ENCODE measurements at regions not wholly inside any gene's neighbourhood (a gene's known extent, or its start where the extent isn't known, plus 50 kb on each side); places are given as distances from the start of the nearest gene placed in this dataset.
A peak's percentile ranks its signal among the peaks of the same experiment; 100 is the strongest.

DNA sequence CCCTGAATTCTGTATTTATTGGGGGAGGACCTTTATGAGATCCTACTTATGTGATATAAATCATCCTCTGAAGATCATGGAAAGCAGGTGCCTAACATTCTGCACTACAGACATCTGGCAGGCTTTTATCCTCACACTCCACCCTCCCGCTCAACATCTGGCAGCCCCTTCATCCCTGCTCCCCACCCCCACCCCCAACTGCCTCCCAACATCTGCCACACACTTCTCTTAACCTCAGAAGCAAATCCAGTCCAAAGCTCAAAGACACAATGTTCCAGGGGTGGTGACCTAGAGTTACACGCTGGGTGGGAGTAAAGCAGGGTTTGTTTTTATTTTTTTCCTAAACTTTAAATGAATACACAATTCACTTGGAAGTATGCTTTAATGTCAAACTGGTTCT is 184.5 kb upstream of the ATP11B start:
- H3K4me3 ChIP-seq (ENCODE audit: low read length) = no peak overlapping the region
- no peak for DNase-seq (ENCODE audit: low read depth, low spot score)

GRCh38 chr3:182609575-182610156 is 183.6 kb upstream of the ATP11B start:
- no peak for DNase-seq (ENCODE audit: low read depth, low spot score)
- H3K4me3 ChIP-seq (ENCODE audit: low read length) = no peak overlapping the region

GRCh38 chr3:182612332-182612731 is 181.0 kb upstream of the ATP11B start:
- DNase-seq (ENCODE audit: low read depth, low spot score) = no peak
- H3K4me3 ChIP-seq (ENCODE audit: low read length) = no peak overlapping the region

- no peak overlapping the region for H3K4me3 ChIP-seq (ENCODE audit: low read length)
- DNase-seq (ENCODE audit: low read depth, low spot score) = no peak
Observed at GRCh38 chr3:182617500-182617899, 175.8 kb upstream of the ATP11B start.

- DNase-seq (ENCODE audit: low read depth, low spot score) = peak; percentile 16
- H3K4me3 ChIP-seq (ENCODE audit: low read length) = no peak overlapping the region
Observed at GRCh38 chr3:182618085-182618732, 175.1 kb upstream of the ATP11B start.

DNA sequence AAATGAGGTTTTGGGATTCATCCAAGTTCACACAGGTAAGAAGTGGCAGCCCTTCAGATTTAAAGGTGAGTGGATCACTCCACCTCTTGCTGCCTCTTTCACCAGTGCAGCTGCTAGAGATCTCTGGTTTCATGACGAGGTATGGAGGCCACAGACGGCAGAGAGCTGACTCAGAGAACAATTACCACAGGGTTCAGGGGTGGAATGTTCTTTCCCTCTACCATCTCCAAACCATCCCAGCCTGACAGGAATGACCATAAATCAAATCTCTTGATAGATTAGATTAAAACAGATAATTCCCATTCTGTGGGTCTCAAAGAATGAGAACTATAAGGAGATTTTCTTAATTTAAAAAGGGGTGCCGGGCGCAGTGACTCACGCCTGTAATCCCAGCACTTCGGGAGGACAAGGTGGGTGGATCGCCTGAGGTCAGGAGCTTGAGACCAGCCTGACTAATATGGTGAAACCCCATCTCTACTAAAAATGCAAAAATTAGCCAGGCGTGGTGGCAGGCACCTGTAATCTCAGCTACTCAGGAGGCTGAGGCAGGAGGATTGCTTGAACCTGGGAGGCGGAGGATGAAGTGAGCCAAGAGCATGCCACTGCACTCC is 174.2 kb upstream of the ATP11B start:
- no peak for DNase-seq (ENCODE audit: low read depth, low spot score)
- no peak overlapping the region for H3K4me3 ChIP-seq (ENCODE audit: low read length)

- H3K4me3 ChIP-seq (ENCODE audit: low read length) = no peak overlapping the region
- no peak for DNase-seq (ENCODE audit: low read depth, low spot score)
Observed at GRCh38 chr3:182620723-182621434, 172.4 kb upstream of the ATP11B start.

GRCh38 chr3:182621435-182622240 is 171.7 kb upstream of the ATP11B start:
- H3K4me3 ChIP-seq (ENCODE audit: low read length) = no peak overlapping the region
- DNase-seq (ENCODE audit: low read depth, low spot score) = no peak

DNA sequence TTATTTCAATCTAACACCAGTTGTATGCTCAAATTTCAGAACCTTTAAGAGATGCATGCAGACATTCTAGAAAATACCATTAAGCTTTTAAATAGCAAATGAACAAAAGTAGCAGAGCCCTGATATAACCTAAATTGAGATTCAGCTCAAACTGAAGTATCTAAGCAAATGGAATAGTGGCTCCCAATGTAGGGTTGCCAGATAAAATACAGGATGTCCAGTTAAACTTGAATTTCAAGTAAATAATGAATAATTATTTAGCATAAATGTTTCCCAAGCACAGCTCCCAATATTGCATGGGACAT is 171.1 kb upstream of the ATP11B start:
- DNase-seq (ENCODE audit: low read depth, low spot score) = no peak
- H3K4me3 ChIP-seq (ENCODE audit: low read length) = no peak overlapping the region

- no peak for DNase-seq (ENCODE audit: low read depth, low spot score)
Observed at GRCh38 chr3:182626484-182627467, 166.5 kb upstream of the ATP11B start.

GRCh38 chr3:182628531-182628930 is 164.8 kb upstream of the ATP11B start:
- DNase-seq (ENCODE audit: low read depth, low spot score) = no peak
- no peak overlapping the region for H3K4me3 ChIP-seq (ENCODE audit: low read length)

More at GRCh38 chr3:182626484-182627467, 166.5 kb upstream of the ATP11B start:
- no peak overlapping the region for H3K4me3 ChIP-seq (ENCODE audit: low read length)

DNA sequence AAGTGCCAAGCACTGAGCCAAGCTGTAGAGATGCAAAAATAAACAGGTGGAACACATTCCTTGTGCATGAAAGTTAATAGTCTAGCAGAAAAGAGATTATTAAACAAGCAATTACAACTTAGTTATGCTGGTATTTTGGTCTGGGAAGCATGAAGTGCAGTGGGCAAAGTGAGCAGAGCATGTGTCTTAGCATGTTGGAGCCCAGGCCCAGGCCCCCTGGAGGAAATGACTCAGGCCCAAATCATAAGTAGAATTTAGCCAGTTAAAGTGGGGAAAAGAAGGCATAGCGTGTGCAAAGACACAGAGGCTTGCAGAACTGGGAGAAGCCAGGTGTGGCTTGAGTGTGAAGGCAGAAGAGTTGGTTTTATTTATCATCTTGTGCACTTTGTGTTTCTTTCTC is 163.8 kb upstream of the ATP11B start:
- no peak for DNase-seq (ENCODE audit: low read depth, low spot score)
- no peak overlapping the region for H3K4me3 ChIP-seq (ENCODE audit: low read length)

GRCh38 chr3:182631183-182632076 is 161.9 kb upstream of the ATP11B start:
- H3K4me3 ChIP-seq (ENCODE audit: low read length) = no peak overlapping the region
- DNase-seq (ENCODE audit: low read depth, low spot score) = no peak

DNA sequence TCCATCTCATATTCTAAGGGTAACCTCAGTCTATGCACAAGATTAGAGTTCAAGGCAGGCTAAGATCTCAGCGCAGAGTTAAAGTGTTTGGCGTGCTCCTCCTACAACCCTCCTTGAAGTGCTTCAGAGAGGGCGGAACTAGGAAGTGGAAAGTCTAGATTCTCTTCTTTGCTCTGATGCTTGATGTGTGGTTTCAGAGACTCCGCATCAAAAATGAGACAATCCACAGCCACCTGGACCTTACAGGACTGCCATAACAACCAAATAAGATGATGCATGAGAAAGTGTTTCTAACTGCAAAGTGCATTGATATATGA is 161.3 kb upstream of the ATP11B start:
- peak; percentile 39 for DNase-seq (ENCODE audit: low read depth, low spot score)
- no peak overlapping the region for H3K4me3 ChIP-seq (ENCODE audit: low read length)

- no peak overlapping the region for H3K4me3 ChIP-seq (ENCODE audit: low read length)
- no peak for DNase-seq (ENCODE audit: low read depth, low spot score)
Observed at GRCh38 chr3:182633186-182633585, 160.1 kb upstream of the ATP11B start.

GRCh38 chr3:182636646-182637045 is 156.7 kb upstream of the ATP11B start:
- H3K4me3 ChIP-seq (ENCODE audit: low read length) = no peak overlapping the region
- no peak for DNase-seq (ENCODE audit: low read depth, low spot score)

- no peak for DNase-seq (ENCODE audit: low read depth, low spot score)
- H3K4me3 ChIP-seq (ENCODE audit: low read length) = no peak overlapping the region
Observed at GRCh38 chr3:182637350-182638110, 155.8 kb upstream of the ATP11B start.

Data from Jurkat, Clone E6-1 (cell line).